Transverse colon (tissue), 4 donors: ENCODE measurements at regions not wholly inside any gene's neighbourhood (a gene's known extent, or its start where the extent isn't known, plus 50 kb on each side); places are given as distances from the start of the nearest gene placed in this dataset.

Source experiments
- DNase-seq: peaks from one replicate; pipeline ENCODE4 v3.0.0-alpha.2; 2019
- H3K27ac ChIP-seq, 4 donors: fragments of 200-600 bp; sonication (generic); 2 replicates each; pipeline ENCODE4 v1.5.1; 2016 to 2018; ENCODE audit warnings: inconsistent platforms in 4 of 4
- H3K27me3 ChIP-seq: fragments of 200-600 bp; sonication (generic); 2 replicates; pipeline ENCODE4 v1.5.1; 2017; ENCODE audit warnings: inconsistent platforms
- H3K36me3 ChIP-seq, 4 donors: fragments of 200-600 bp; sonication (generic); 2 replicates each; pipeline ENCODE4 v1.5.1; 2017 to 2019; ENCODE audit warnings: inconsistent platforms in 4 of 4
- H3K4me1 ChIP-seq, 4 donors: fragments of 200-600 bp; sonication (generic); 2 replicates each; pipeline ENCODE4 v1.5.1; 2017 to 2020; ENCODE audit warnings: inconsistent platforms in 4 of 4
- H3K4me3 ChIP-seq, 4 donors: fragments of 200-600 bp; sonication (generic); 1 replicate in 1 of 4; 2 replicates in 3 of 4; pipeline versions ENCODE4 v1.5.1 to v1.6.1; 2017 to 2019; ENCODE audit warnings: inconsistent platforms in 4 of 4
- H3K9me3 ChIP-seq, 2 donors: fragments of 200-600 bp; sonication (generic); 2 replicates each; pipeline ENCODE4 v1.5.1; 2017 to 2019; ENCODE audit warnings: inconsistent platforms in 2 of 2
- CTCF ChIP-seq, 5 experiments: fragments of 200-600 bp in 3 of 5; fragments of 450-650 bp in 2 of 5; sonication (generic) in 3 of 5; IDR thresholded peaks; 1 replicate in 2 of 5; 2 replicates in 3 of 5; pipeline ENCODE4 v1.5.1; 2016 to 2017; ENCODE audit warnings: antibody characterized with exemption in 5 of 5, inconsistent platforms in 3 of 5, mild to moderate bottlenecking in 2 of 5, moderate library complexity in 1 of 5
- EP300 ChIP-seq: sonication (generic); formaldehyde crosslinking; IDR thresholded peaks from one replicate; pipeline ENCODE4 v1.6.1; 2017; ENCODE audit warnings: antibody characterized with exemption, low read depth
- POLR2A ChIP-seq: fragments of 450-650 bp; IDR thresholded peaks from one replicate; pipeline ENCODE4 v1.6.1; 2016; ENCODE audit warnings: antibody characterized with exemption, mild to moderate bottlenecking, moderate library complexity
- POLR2AphosphoS5 ChIP-seq, 3 donors: sonication (generic); formaldehyde crosslinking; IDR thresholded peaks; one replicate each; pipeline ENCODE4 v1.6.1; 2016; ENCODE audit warnings: antibody characterized with exemption in 3 of 3
- WGBS, 2 donors: methylation state at CpG; one replicate each; pipeline ENCODE4 v1.1.5; 2018; ENCODE audit warnings: low coverage in 1 of 2; 5-methylcytosine and 5-hydroxymethylcytosine counted together
- in situ Hi-C, 4 donors: fragments of 200-750 bp; cut with MboI; loops; one replicate each; pipeline versions ENCODE4 v1.15.0 to v1.15.1; 2017; ENCODE audit warnings: low sequenced_read_pairs in 3 of 4, low pct_ligation_motif_present in 1 of 4, low pct_unique_long_range_greater_than_20kb in 1 of 4
- intact Hi-C: fragments of 100-400 bp; cut with DNase I; formaldehyde crosslinking; loops from one replicate; pipeline ENCODE4 v1.15.1; 2023; ENCODE audit warnings: low total_unique reads

- DNase-seq, result no peak
- Histone ChIP-seq H3K36me3 (no peaks in the 10 kb centered on the region), H3K4me1 (no peaks in the 10 kb centered on the region), H3K27ac (no peak overlapping the region), H3K9me3 (no peaks in the 10 kb centered on the region), H3K27me3 (no peaks in the 10 kb centered on the region), H3K4me3 (no peak overlapping the region)
- intact Hi-C loops, result no loop called here
- in situ Hi-C loops, result no loop called here
- TF ChIP-seq EP300 (no peak), CTCF (IDR thresholded peaks at IDR 0.05) (no peak), POLR2A (no peak), POLR2AphosphoS5 (IDR thresholded peaks at IDR 0.05) (no peak)
Observed at GRCh38 chr13:47481536-47481935, 519.5 kb downstream of the SUCLA2 start.

- no peak for TF ChIP-seq POLR2AphosphoS5 (IDR thresholded peaks at IDR 0.05)
- no peak for TF ChIP-seq CTCF (IDR thresholded peaks at IDR 0.05)
- TF ChIP-seq EP300, result no peak
- no peak for TF ChIP-seq POLR2A
- H3K9me3 ChIP-seq, result no peaks in the 10 kb centered on the region
- WGBS, 2 donors, result 57 to 65% methylated on average over 3 of the region's 3 CpGs
- no peaks in the 10 kb centered on the region for H3K36me3 ChIP-seq
- H3K4me3 ChIP-seq, result no peak overlapping the region
- in situ Hi-C loops (no loop called here), intact Hi-C loops (no loop called here)
- no peak for DNase-seq
- no peaks in the 10 kb centered on the region for H3K4me1 ChIP-seq
- no peaks in the 10 kb centered on the region for H3K27me3 ChIP-seq
- no peak overlapping the region for H3K27ac ChIP-seq
Observed at GRCh38 chr13:47480951-47481350, 520.1 kb downstream of the SUCLA2 start.

- no peak overlapping the region for H3K27ac ChIP-seq
- H3K4me1 ChIP-seq, result no peaks in the 10 kb centered on the region
- TF ChIP-seq CTCF (IDR thresholded peaks at IDR 0.05) (no peak), POLR2AphosphoS5 (IDR thresholded peaks at IDR 0.05) (no peak), EP300 (no peak), POLR2A (no peak)
- DNase-seq, result no peak
- WGBS, 2 donors, result 60 to 81% methylated on average over 4 of the region's 4 CpGs
- no peaks in the 10 kb centered on the region for H3K36me3 ChIP-seq
- H3K4me3 ChIP-seq, result no peak overlapping the region
- in situ Hi-C loops, result no loop called here
- no peaks in the 10 kb centered on the region for H3K9me3 ChIP-seq
- intact Hi-C loops, result no loop called here
- no peaks in the 10 kb centered on the region for H3K27me3 ChIP-seq
Observed at GRCh38 chr13:47480121-47480520, 521.0 kb downstream of the SUCLA2 start.

GRCh38 chr13:47478985-47479384 is 522.1 kb downstream of the SUCLA2 start:
- H3K36me3 ChIP-seq, result no peaks in the 10 kb centered on the region
- no peaks in the 10 kb centered on the region for H3K9me3 ChIP-seq
- no peak overlapping the region for H3K4me3 ChIP-seq
- TF ChIP-seq POLR2AphosphoS5 (IDR thresholded peaks at IDR 0.05), result no peak
- TF ChIP-seq EP300, result no peak
- TF ChIP-seq POLR2A, result no peak
- TF ChIP-seq CTCF (IDR thresholded peaks at IDR 0.05), result no peak
- H3K27ac ChIP-seq, result no peak overlapping the region
- H3K27me3 ChIP-seq, result no peaks in the 10 kb centered on the region
- no peak for DNase-seq
- intact Hi-C loops, result no loop called here
- in situ Hi-C loops, result no loop called here
- no peaks in the 10 kb centered on the region for H3K4me1 ChIP-seq
